Posterior vena cava (tissue), 2 donors: ENCODE measurements at regions not wholly inside any gene's neighbourhood (a gene's known extent, or its start where the extent isn't known, plus 50 kb on each side); places are given as distances from the start of the nearest gene placed in this dataset.
"Not testable (repeated sequence)": the region's sequence is repeated elsewhere in the genome, so short reads cannot be mapped to it uniquely, and the experiment has no call there.

Experiments
- DNase-seq: peaks from one replicate; pipeline ENCODE4 v3.0.0-alpha.2; 2020; ENCODE audit warnings: low spot score
- intact Hi-C, 2 donors: fragments of 100-400 bp; cut with DNase I; formaldehyde crosslinking; loops; one replicate each; pipeline versions ENCODE4 v1.14.1 to v1.14.2; 2022 to 2023
- donor health status: DM: yes; HTN: yes; CAD: no.
- donor health status: DM: yes; HTN: yes; CAD: no.

- intact Hi-C loops, result no loop called here
- no peak for DNase-seq
Measured at GRCh38 chr12:23282701-23283100, 657.7 kb downstream of the ETNK1 start.

- intact Hi-C loops, DNase-seq: not testable (repeated sequence)
Measured at GRCh38 chr12:23285764-23286530, 661.0 kb downstream of the ETNK1 start.

- intact Hi-C loops, result no loop called here
Measured at GRCh38 chr12:23290627-23291330, 658.7 kb downstream of the SOX5 start.

GRCh38 chr12:23303220-23303619 lies 646.2 kb downstream of the SOX5 start:
- intact Hi-C loops, result no loop called here

More at GRCh38 chr12:23290627-23291330, 658.7 kb downstream of the SOX5 start:
- DNase-seq, result no peak

GRCh38 chr12:23303821-23304220 lies 645.6 kb downstream of the SOX5 start:
- intact Hi-C loops, result no loop called here
- no peak for DNase-seq

More at GRCh38 chr12:23303220-23303619, 646.2 kb downstream of the SOX5 start:
- DNase-seq, result no peak

- intact Hi-C loops, result loop anchor here in 1 of 2 donors (2.0 kb wide), 1 partner anchor 39 kb away; no protein-coding TSS in a partner anchor
- no peak for DNase-seq
Measured at GRCh38 chr12:23333938-23334337, 615.5 kb downstream of the SOX5 start.

- no peak for DNase-seq
Measured at GRCh38 chr12:23335593-23335992, 613.9 kb downstream of the SOX5 start.

GRCh38 chr12:23337213-23337612 lies 612.3 kb downstream of the SOX5 start:
- DNase-seq, result no peak
- intact Hi-C loops, result no loop called here

More at GRCh38 chr12:23335593-23335992, 613.9 kb downstream of the SOX5 start:
- intact Hi-C loops, result loop anchor here in 1 of 2 donors (2.0 kb wide), 1 partner anchor 41 kb away; no protein-coding TSS in a partner anchor

- DNase-seq, result no peak
- intact Hi-C loops, result no loop called here
Measured at GRCh38 chr12:23340351-23340750, 609.1 kb downstream of the SOX5 start.

GRCh38 chr12:23342407-23342806 lies 607.1 kb downstream of the SOX5 start:
- no peak for DNase-seq
- intact Hi-C loops, result no loop called here

GRCh38 chr12:23349564-23349963 lies 599.9 kb downstream of the SOX5 start:
- no peak for DNase-seq
- intact Hi-C loops, result no loop called here

- intact Hi-C loops, result no loop called here
- no peak for DNase-seq
Measured at GRCh38 chr12:23350808-23351207, 598.7 kb downstream of the SOX5 start.

- intact Hi-C loops, result no loop called here
- DNase-seq, result no peak
Measured at GRCh38 chr12:23352670-23353069, 596.8 kb downstream of the SOX5 start.

GRCh38 chr12:23354800-23355199 lies 594.7 kb downstream of the SOX5 start:
- no peak for DNase-seq
- intact Hi-C loops, result no loop called here

- intact Hi-C loops, result no loop called here
- DNase-seq, result no peak
Measured at GRCh38 chr12:23356440-23356839, 593.0 kb downstream of the SOX5 start.

GRCh38 chr12:23356927-23357708 lies 592.4 kb downstream of the SOX5 start:
- intact Hi-C loops, result no loop called here

GRCh38 chr12:23359975-23360701 lies 589.3 kb downstream of the SOX5 start:
- intact Hi-C loops, result no loop called here
- DNase-seq, result no peak

More at GRCh38 chr12:23356927-23357708, 592.4 kb downstream of the SOX5 start:
- no peak for DNase-seq

GRCh38 chr12:23361971-23362370 lies 587.5 kb downstream of the SOX5 start:
- no peak for DNase-seq
- intact Hi-C loops, result no loop called here

GRCh38 chr12:23368590-23368989 lies 580.9 kb downstream of the SOX5 start:
- DNase-seq, result no peak
- intact Hi-C loops, result no loop called here
